H1 (cell line): ENCODE measurements at regions not wholly inside any gene's neighbourhood (a gene's known extent, or its start where the extent isn't known, plus 50 kb on each side); places are given as distances from the start of the nearest gene placed in this dataset.

Source experiments
- CTCF ChIA-PET: fragments of 300-600 bp; sonication (Branson Sonifier 250); formaldehyde crosslinking; loops from one replicate; lab custom pipeline; 2021; ENCODE audit not compliant: partially characterized antibody; lab: Charles Lee
- POLR2A ChIA-PET: fragments of 300-600 bp; sonication (Branson Sonifier 250); formaldehyde crosslinking; loops from one replicate; lab custom pipeline; 2021; ENCODE audit warnings: inconsistent platforms; ENCODE audit not compliant: partially characterized antibody; lab: Charles Lee
- DNase-seq, 2 experiments: peaks; one replicate each; pipeline versions ENCODE4 v3.0.0 to v3.0.0-alpha.2; 2010 to 2022; ENCODE audit warnings: low spot score in 2 of 2, low read depth in 1 of 2, mixed read lengths in 1 of 2
- FAIRE-seq: peaks from 2 replicates; lab custom pipeline; 2011; peaks lifted over from hg19 to GRCh38; lab: Jason Lieb, UNC
- H2AFZ ChIP-seq: 2 replicates; pipeline ENCODE4 v1.8.1; 2012; ENCODE audit warnings: low read length, inconsistent platforms
- H2AK5ac ChIP-seq: 2 replicates; pipeline ENCODE4 v1.6.1; 2013; ENCODE audit warnings: low read depth, low read length
- H2BK120ac ChIP-seq: replicated peaks from 2 replicates; pipeline ENCODE3; 2013; ENCODE audit warnings: low read depth, low read length, inconsistent platforms
- H2BK12ac ChIP-seq: 2 replicates; pipeline ENCODE4 v1.6.1; 2013; ENCODE audit warnings: low read depth, low read length
- H2BK15ac ChIP-seq: 2 replicates; pipeline ENCODE4 v1.6.1; 2013; ENCODE audit warnings: low read length
- H2BK20ac ChIP-seq: 2 replicates; pipeline ENCODE4 v1.6.1; 2013; ENCODE audit warnings: low read length
- H2BK5ac ChIP-seq: 2 replicates; pipeline ENCODE4 v1.6.1; 2013; ENCODE audit warnings: low read depth, low read length
- H3K14ac ChIP-seq: 2 replicates; pipeline ENCODE4 v1.6.1; 2013; ENCODE audit warnings: inconsistent platforms; ENCODE audit not compliant: insufficient read length
- H3K18ac ChIP-seq: 2 replicates; pipeline ENCODE4 v1.6.1; 2013; ENCODE audit warnings: low read length; ENCODE audit errors: extremely low read depth
- H3K23ac ChIP-seq: 2 replicates; pipeline ENCODE4 v1.6.1; 2013; ENCODE audit warnings: inconsistent platforms; ENCODE audit not compliant: insufficient read length
- H3K23me2 ChIP-seq: 2 replicates; pipeline ENCODE4 v1.6.1; 2013; ENCODE audit warnings: low read depth, low read length
- H3K27ac ChIP-seq: 2 replicates; pipeline ENCODE4 v1.6.1; 2011; ENCODE audit warnings: low read depth, low read length, inconsistent platforms
- H3K27me3 ChIP-seq, 4 experiments: replicated peaks in 1 of 4; 1 replicate in 1 of 4; 2 replicates in 3 of 4; pipeline versions ENCODE4 v1.6.1 to v1.8.1; 2011 to 2013; ENCODE audit warnings: low read length in 3 of 4, mild to moderate bottlenecking in 3 of 4, inconsistent platforms in 2 of 4, mixed read lengths in 2 of 4, moderate library complexity in 1 of 4; ENCODE audit not compliant: control insufficient read depth in 3 of 4, insufficient read depth in 3 of 4; ENCODE audit errors: extremely low read depth in 1 of 4
- H3K36me3 ChIP-seq, 4 experiments: 2 replicates each; pipeline versions ENCODE4 v1.6.1 to v1.8.1; 2011 to 2013; ENCODE audit warnings: mild to moderate bottlenecking in 4 of 4, low read length in 3 of 4, moderate library complexity in 2 of 4, control low read depth in 1 of 4, inconsistent platforms in 1 of 4; ENCODE audit not compliant: insufficient read depth in 4 of 4, control insufficient read depth in 2 of 4
- H3K4ac ChIP-seq: replicated peaks from 2 replicates; pipeline ENCODE3; 2013; ENCODE audit warnings: low read length, low read depth, mixed read lengths, inconsistent platforms; ENCODE audit not compliant: insufficient read length
- H3K4me1 ChIP-seq, 4 experiments: replicated peaks in 1 of 4; 1 replicate in 1 of 4; 2 replicates in 3 of 4; pipeline versions ENCODE4 v1.6.1 to v1.8.1; 2011 to 2013; ENCODE audit warnings: low read length in 3 of 4, inconsistent platforms in 2 of 4, mixed read lengths in 1 of 4; ENCODE audit not compliant: insufficient read depth in 4 of 4, control insufficient read depth in 3 of 4
- H3K4me2 ChIP-seq, 2 experiments: 2 replicates each; pipeline versions ENCODE4 v1.6.1 to v1.8.1; 2011 to 2013; ENCODE audit warnings: low read depth in 2 of 2, low read length in 2 of 2, control low read depth in 1 of 2, inconsistent platforms in 1 of 2, mild to moderate bottlenecking in 1 of 2; ENCODE audit not compliant: insufficient read depth in 1 of 2
- H3K4me3 ChIP-seq, 4 experiments: fragments of 200-600, 300-600 bp in 1 of 4; sonication (generic), shearing (Covaris generic), sonication (Bioruptor Twin) in 1 of 4; 2 replicates each; pipeline versions ENCODE4 v1.5.1 to v1.8.1; 2011 to 2016; ENCODE audit warnings: low read length in 4 of 4, low read depth in 3 of 4, control low read depth in 2 of 4, inconsistent platforms in 2 of 4, mild to moderate bottlenecking in 2 of 4, mixed read lengths in 1 of 4, moderate library complexity in 1 of 4; ENCODE audit not compliant: insufficient read depth in 2 of 4; ENCODE audit errors: extremely low read depth in 1 of 4
- H3K56ac ChIP-seq: replicated peaks from 2 replicates; pipeline ENCODE3; 2013; ENCODE audit warnings: low read depth, mild to moderate bottlenecking, mixed read lengths, low read length, inconsistent platforms; ENCODE audit not compliant: insufficient read length
- H3K79me1 ChIP-seq: 2 replicates; pipeline ENCODE4 v1.6.1; 2013; ENCODE audit warnings: low read depth, low read length, control low read depth
- H3K79me2 ChIP-seq, 2 experiments: 2 replicates each; pipeline versions ENCODE4 v1.6.1 to v1.8.1; 2012 to 2013; ENCODE audit warnings: low read length in 2 of 2, mild to moderate bottlenecking in 2 of 2, inconsistent platforms in 1 of 2; ENCODE audit not compliant: insufficient read depth in 2 of 2, control insufficient read depth in 1 of 2
- H3K9ac ChIP-seq, 4 experiments: replicated peaks in 1 of 4; 1 replicate in 1 of 4; 2 replicates in 3 of 4; pipeline versions ENCODE4 v1.6.1 to v1.8.1; 2011 to 2013; ENCODE audit warnings: low read depth in 3 of 4, low read length in 3 of 4, control low read depth in 2 of 4, mild to moderate bottlenecking in 2 of 4, moderate library complexity in 2 of 4, inconsistent platforms in 1 of 4; ENCODE audit errors: extremely low read depth in 1 of 4
- H3K9me3 ChIP-seq, 2 experiments: 2 replicates each; pipeline versions ENCODE4 v1.6.1 to v1.8.1; 2012 to 2013; ENCODE audit warnings: mild to moderate bottlenecking in 2 of 2, moderate library complexity in 2 of 2, control low read depth in 1 of 2, inconsistent platforms in 1 of 2, low read depth in 1 of 2, low read length in 1 of 2, mixed read lengths in 1 of 2; ENCODE audit not compliant: insufficient read depth in 2 of 2
- H4K20me1 ChIP-seq, 2 experiments: replicated peaks in 1 of 2; 2 replicates each; pipeline versions ENCODE3 to v1.8.1; 2011 to 2013; ENCODE audit warnings: inconsistent platforms in 2 of 2, low read length in 2 of 2, mild to moderate bottlenecking in 1 of 2; ENCODE audit not compliant: insufficient read depth in 2 of 2, control insufficient read depth in 1 of 2
- H4K5ac ChIP-seq: 2 replicates; pipeline ENCODE4 v1.6.1; 2013; ENCODE audit warnings: low read length, low read depth, mixed read lengths, inconsistent platforms; ENCODE audit not compliant: insufficient read length
- H4K8ac ChIP-seq: 2 replicates; pipeline ENCODE4 v1.8.0; 2013; ENCODE audit warnings: mild to moderate bottlenecking, moderate library complexity, low read length, inconsistent platforms; ENCODE audit not compliant: insufficient read depth; ENCODE audit errors: extremely low read depth
- H4K91ac ChIP-seq: replicated peaks from 2 replicates; pipeline ENCODE3; 2013; ENCODE audit warnings: low read length, mixed read lengths, inconsistent platforms; ENCODE audit not compliant: insufficient read length
- CBX8 ChIP-seq: fragments of 300-800, 300-1000 bp; sonication (generic); IDR thresholded peaks from 2 replicates; pipeline ENCODE4 v1.7.1; 2016; ENCODE audit warnings: low read depth, low read length, borderline replicate concordance
- GTF2F1 ChIP-seq: IDR thresholded peaks from 2 replicates; pipeline ENCODE4 v1.6.1; 2012; ENCODE audit warnings: low read depth, low read length, improper control_type of control experiment, borderline replicate concordance
- RXRA ChIP-seq: IDR thresholded peaks from 2 replicates; pipeline ENCODE4 v1.6.1; 2011; ENCODE audit warnings: low read depth, mild to moderate bottlenecking, low read length, moderate library complexity; ENCODE audit not compliant: insufficient read depth
- TAF1 ChIP-seq: IDR thresholded peaks from 2 replicates; pipeline ENCODE4 v1.6.1; 2011; ENCODE audit warnings: mild to moderate bottlenecking, low read depth, low read length
- TBP ChIP-seq: IDR thresholded peaks from 2 replicates; pipeline ENCODE4 v1.6.1; 2011; ENCODE audit warnings: low read depth, low read length, improper control_type of control experiment
- WGBS, 2 experiments: shearing (Covaris generic) in 1 of 2; methylation state at CpG; one replicate each; pipeline versions ENCODE4 v1.1.6 to v1.1.7; 2013 to 2015; ENCODE audit warnings: low lambda C conversion rate in 2 of 2, mixed read lengths in 2 of 2, inconsistent platforms in 1 of 2, low coverage in 1 of 2, missing lambda C conversion rate in 1 of 2; ENCODE audit not compliant: insufficient replicate concordance in 2 of 2, insufficient coverage in 1 of 2, insufficient read length in 1 of 2; ENCODE audit errors: extremely low coverage in 1 of 2, missing lambda C conversion rate in 1 of 2; 5-methylcytosine and 5-hydroxymethylcytosine counted together

- Histone ChIP-seq H2BK20ac (no peak overlapping the region), H4K8ac (no peak overlapping the region), H3K36me3 (no peaks in the 10 kb centered on the region), H4K91ac (no peak overlapping the region), H3K4me3 (no peak overlapping the region), H3K4me1 (no peaks in the 10 kb centered on the region), H3K79me2 (no peaks in the 10 kb centered on the region), H3K23me2 (no peaks in the 10 kb centered on the region), H3K56ac (no peak overlapping the region), H3K9ac (no peak overlapping the region), H3K27ac (no peak overlapping the region), H2AFZ (no peak overlapping the region), H3K9me3 (no peaks in the 10 kb centered on the region), H3K14ac (no peak overlapping the region), H2AK5ac (no peak overlapping the region), H2BK120ac (no peak overlapping the region), H2BK5ac (no peak overlapping the region), H3K27me3 (no peaks in the 10 kb centered on the region; a peak in 1 of 7 replicates), H2BK12ac (no peak overlapping the region), H2BK15ac (no peak overlapping the region), H3K18ac (no peak overlapping the region), H3K4ac (no peak overlapping the region), H3K79me1 (no peaks in the 10 kb centered on the region), H4K20me1 (no peaks in the 10 kb centered on the region), H3K4me2 (no peak overlapping the region), H3K23ac (no peak overlapping the region), H4K5ac (no peak overlapping the region)
- ChIA-PET CTCF (interaction anchor here (0.9 to 1.0 kb wide), 2 partner anchors 9 to 56 kb away, joined by 3 read pairs; no protein-coding TSS in a partner anchor), POLR2A (no interaction called here)
- 88% methylated on average over 4 of the region's 4 CpGs; no CpG with 5 or more reads in 1 of the 2 experiments for WGBS, 2 experiments
- FAIRE-seq (no peak), DNase-seq (no peak)
- no peak for TF ChIP-seq GTF2F1
- no peak for TF ChIP-seq RXRA
- TF ChIP-seq TBP, result no peak
- TF ChIP-seq CBX8, result no peak
- no peak for TF ChIP-seq TAF1
Measured at GRCh38 chr3:10682692-10683091, 133.3 kb upstream of the SLC6A11 start.
